GM23338 (cell line): ENCODE measurements at regions not wholly inside any gene's neighbourhood (a gene's known extent, or its start where the extent isn't known, plus 50 kb on each side); places are given as distances from the start of the nearest gene placed in this dataset.

Experiments used
- ATAC-seq: fragments of 200-7000 bp; cut with Tn5 transposase; 3 replicates; pipeline ENCODE4 v1.9.1; 2020
- DNase-seq: peaks from one replicate; pipeline ENCODE4 v3.0.0-alpha.2; 2015; ENCODE audit warnings: low spot score
- H2AFZ ChIP-seq: fragments of 200-600 bp; sonication (generic); 2 replicates; pipeline ENCODE4 v1.8.0; 2016; ENCODE audit warnings: antibody characterized with exemption, mild to moderate bottlenecking, moderate library complexity
- H3F3A ChIP-seq: fragments of 200-600 bp; sonication (generic); replicated peaks from 2 replicates; pipeline ENCODE4 v1.8.0; 2017; ENCODE audit warnings: antibody characterized with exemption, mixed run types, low read depth
- H3K27ac ChIP-seq: fragments of 200-600 bp; sonication (generic); 2 replicates; pipeline ENCODE4 v1.6.1; 2016; ENCODE audit warnings: low read depth
- H3K27me3 ChIP-seq: fragments of 200-600 bp; sonication (generic); 2 replicates; pipeline ENCODE4 v1.8.0; 2016; ENCODE audit warnings: mild to moderate bottlenecking, mixed run types, moderate library complexity; ENCODE audit not compliant: insufficient read depth
- H3K36me3 ChIP-seq: fragments of 200-600 bp; sonication (generic); 2 replicates; pipeline ENCODE4 v1.8.0; 2016; ENCODE audit warnings: mild to moderate bottlenecking; ENCODE audit not compliant: insufficient read depth
- H3K4me1 ChIP-seq: fragments of 200-600 bp; sonication (generic); 2 replicates; pipeline ENCODE4 v1.8.0; 2016; ENCODE audit warnings: mild to moderate bottlenecking, moderate library complexity; ENCODE audit not compliant: insufficient read depth
- H3K4me2 ChIP-seq: fragments of 200-600 bp; sonication (generic); 2 replicates; pipeline ENCODE4 v1.7.1; 2017; ENCODE audit warnings: mixed run types
- H3K4me3 ChIP-seq: fragments of 200-600 bp; sonication (generic); 2 replicates; pipeline ENCODE4 v1.6.1; 2016; ENCODE audit warnings: mixed run types
- H3K79me2 ChIP-seq: fragments of 200-600 bp; sonication (generic); replicated peaks from 2 replicates; pipeline ENCODE4 v1.8.0; 2017; ENCODE audit warnings: mild to moderate bottlenecking; ENCODE audit not compliant: insufficient read depth
- H3K9me2 ChIP-seq: fragments of 200-600 bp; sonication (generic); 2 replicates; pipeline ENCODE4 v1.8.0; 2017; ENCODE audit not compliant: insufficient read depth
- H4K20me1 ChIP-seq: fragments of 200-600 bp; sonication (generic); replicated peaks from 2 replicates; pipeline ENCODE4 v1.8.0; 2017; ENCODE audit warnings: mild to moderate bottlenecking; ENCODE audit not compliant: insufficient read depth
- H3K27ac Mint-ChIP-seq: 2 replicates; pipeline ENCODE4 v1.8.0; 2020; ENCODE audit warnings: inconsistent platforms, mild to moderate bottlenecking, moderate library complexity, mixed read lengths
- H3K27me3 Mint-ChIP-seq: 3 replicates; pipeline ENCODE4 v1.8.0; 2022; ENCODE audit warnings: low read depth, mild to moderate bottlenecking, moderate library complexity, mixed read lengths, inconsistent platforms; ENCODE audit not compliant: insufficient read depth, poor library complexity
- H3K36me3 Mint-ChIP-seq: 3 replicates; pipeline ENCODE4 v1.8.0; 2021; ENCODE audit warnings: low read depth, mild to moderate bottlenecking, inconsistent platforms, moderate library complexity, mixed read lengths
- H3K4me1 Mint-ChIP-seq: 3 replicates; pipeline ENCODE4 v1.8.0; 2020; ENCODE audit warnings: mild to moderate bottlenecking, inconsistent platforms, mixed read lengths
- H3K4me3 Mint-ChIP-seq: 3 replicates; pipeline ENCODE4 v1.8.0; 2021; ENCODE audit warnings: moderate library complexity, mild to moderate bottlenecking, inconsistent platforms, mixed read lengths
- H3K9me3 Mint-ChIP-seq: 3 replicates; pipeline ENCODE4 v1.8.0; 2020; ENCODE audit warnings: moderate library complexity, mild to moderate bottlenecking, inconsistent platforms, mixed read lengths
- CREB1 ChIP-seq: fragments of 250-450 bp; sonication (Bioruptor Pico); IDR thresholded peaks from 2 replicates; pipeline ENCODE4 v1.5.0; 2020; ENCODE audit warnings: low read depth, mild to moderate bottlenecking, moderate library complexity
- CTCF ChIP-seq, 2 experiments: fragments of 200-600 bp in 1 of 2; sonication (generic) in 1 of 2; conservative IDR thresholded peaks; 2 replicates each; pipeline versions ENCODE4 v1.5.1 to v1.6.1; 2016 to 2017; ENCODE audit warnings: antibody characterized with exemption in 2 of 2, low read depth in 2 of 2, mild to moderate bottlenecking in 2 of 2, moderate library complexity in 1 of 2
- EZH2 ChIP-seq: fragments of 200-600 bp; sonication (generic); IDR thresholded peaks from one replicate; pipeline ENCODE4 v1.8.0; 2017; ENCODE audit warnings: antibody characterized with exemption, mild to moderate bottlenecking, low read depth; ENCODE audit not compliant: unreplicated experiment
- EZH2phosphoT487 ChIP-seq: fragments of 200-600 bp; sonication (generic); IDR thresholded peaks from one replicate; pipeline ENCODE4 v1.8.1; 2018; ENCODE audit warnings: antibody characterized with exemption; ENCODE audit not compliant: unreplicated experiment
- JUNB ChIP-seq: IDR thresholded peaks from one replicate; pipeline ENCODE4 v1.6.1; 2016; ENCODE audit warnings: antibody characterized with exemption; ENCODE audit not compliant: unreplicated experiment
- NANOG ChIP-seq: IDR thresholded peaks from 2 replicates; pipeline ENCODE4 v1.6.1; 2016; ENCODE audit warnings: antibody characterized with exemption, borderline replicate concordance
- POLR2AphosphoS5 ChIP-seq: IDR thresholded peaks from 2 replicates; pipeline ENCODE4 v1.6.1; 2016; ENCODE audit warnings: antibody characterized with exemption, low read depth
- REST ChIP-seq: IDR thresholded peaks from one replicate; pipeline ENCODE4 v1.6.1; 2018; ENCODE audit warnings: antibody characterized with exemption; ENCODE audit not compliant: unreplicated experiment
- STAT1 ChIP-seq: IDR thresholded peaks from one replicate; pipeline ENCODE4 v1.6.1; 2016; ENCODE audit warnings: antibody characterized with exemption; ENCODE audit not compliant: unreplicated experiment
- ZNF114 ChIP-seq: fragments of 250-450 bp; sonication (Bioruptor Pico); IDR thresholded peaks from 2 replicates; pipeline ENCODE4 v1.5.0; 2020; ENCODE audit warnings: mild to moderate bottlenecking, moderate library complexity
- ZNF331 ChIP-seq: fragments of 250-450 bp; sonication (Bioruptor Pico); IDR thresholded peaks from 2 replicates; pipeline ENCODE4 v1.5.0; 2020; ENCODE audit warnings: low read depth, mild to moderate bottlenecking, moderate library complexity
- ZNF462 ChIP-seq: fragments of 250-450 bp; sonication (Bioruptor Pico); IDR thresholded peaks from 2 replicates; pipeline ENCODE4 v1.5.0; 2020; ENCODE audit warnings: mild to moderate bottlenecking, moderate library complexity
- TF ChIP-seq, protein P1 (sequence below): IDR thresholded peaks from 2 replicates; pipeline ENCODE4 v1.6.1; 2016; ENCODE audit warnings: antibody characterized with exemption

GRCh38 chr5:44048276-44048984 is 340.8 kb downstream of the FGF10 start:
- Mint-ChIP-seq H3K36me3 (peaks cover 5% of the 10 kb centered on the region; the same call in 1 of the 3 replicates), H3K27ac (no peak overlapping the region), H3K27me3 (no peaks in the 10 kb centered on the region), H3K9me3 (peaks cover 10% of the 10 kb centered on the region; the same call in 2 of the 3 replicates), H3K4me1 (peaks cover 20% of the 10 kb centered on the region), H3K4me3 (peak overlapping the region; percentile 23; the same call in 1 of the 3 replicates)
- Histone ChIP-seq H2AFZ (peak overlapping the region; percentile 11; the same call in 1 of the 2 replicates), H3K4me1 (peaks cover 13% of the 10 kb centered on the region), H3K9me2 (peaks cover 8% of the 10 kb centered on the region; the same call in 1 of the 2 replicates), H3K4me2 (peak overlapping the region; percentile 27), H3K4me3 (no peak overlapping the region), H3F3A (no peaks in the 10 kb centered on the region), H3K36me3 (no peaks in the 10 kb centered on the region), H3K79me2 (no peaks in the 10 kb centered on the region), H4K20me1 (no peaks in the 10 kb centered on the region), H3K27me3 (no peaks in the 10 kb centered on the region), H3K27ac (no peak overlapping the region)
- no peak; the same call in 2 of the 3 replicates for ATAC-seq
- DNase-seq = no peak
- TF ChIP-seq, protein P1, sequence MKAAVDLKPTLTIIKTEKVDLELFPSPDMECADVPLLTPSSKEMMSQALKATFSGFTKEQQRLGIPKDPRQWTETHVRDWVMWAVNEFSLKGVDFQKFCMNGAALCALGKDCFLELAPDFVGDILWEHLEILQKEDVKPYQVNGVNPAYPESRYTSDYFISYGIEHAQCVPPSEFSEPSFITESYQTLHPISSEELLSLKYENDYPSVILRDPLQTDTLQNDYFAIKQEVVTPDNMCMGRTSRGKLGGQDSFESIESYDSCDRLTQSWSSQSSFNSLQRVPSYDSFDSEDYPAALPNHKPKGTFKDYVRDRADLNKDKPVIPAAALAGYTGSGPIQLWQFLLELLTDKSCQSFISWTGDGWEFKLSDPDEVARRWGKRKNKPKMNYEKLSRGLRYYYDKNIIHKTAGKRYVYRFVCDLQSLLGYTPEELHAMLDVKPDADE = no peak
- TF ChIP-seq JUNB = no peak
- TF ChIP-seq POLR2AphosphoS5 = no peak
- no peak for TF ChIP-seq ZNF462 (CRISPR knock-in tag)
- TF ChIP-seq ZNF114 = no peak
- no peak for TF ChIP-seq CREB1 (CRISPR knock-in tag)
- no peak for TF ChIP-seq NANOG
- TF ChIP-seq STAT1 = no peak
- TF ChIP-seq CTCF (conservative IDR thresholded peaks at IDR 0.05; ENCODE audit: low read depth in 2 of 2) = no peak
- TF ChIP-seq ZNF331 = no peak
- TF ChIP-seq EZH2 = no peak
- TF ChIP-seq EZH2phosphoT487 = no peak
- TF ChIP-seq REST = no peak
